ENCODE measurements at regions not wholly inside any gene's neighbourhood (a gene's known extent, or its start where the extent isn't known, plus 50 kb on each side); places are given as distances from the start of the nearest gene placed in this dataset.
"Not testable (repeated sequence)": the region's sequence is repeated elsewhere in the genome, so short reads cannot be mapped to it uniquely, and the experiment has no call there.

DNA sequence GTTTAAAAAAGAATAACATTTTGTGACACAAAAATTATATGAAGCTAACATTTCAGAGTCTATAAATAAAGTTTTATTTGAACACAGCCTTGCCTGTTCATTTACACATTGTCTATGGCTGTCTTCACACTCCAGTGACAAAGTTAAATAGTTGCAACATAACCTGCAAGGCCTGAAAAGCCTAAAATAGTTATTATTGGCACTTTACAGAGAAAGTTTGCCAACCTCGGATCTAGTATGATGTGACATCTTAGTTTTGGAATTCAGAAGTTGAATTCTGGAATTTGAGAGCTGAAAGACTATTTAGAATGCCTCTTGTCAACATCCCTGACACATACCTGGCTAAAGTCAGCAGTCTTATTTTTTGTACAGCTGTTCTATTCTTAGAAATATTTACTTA, 68.3 kb downstream of the DYRK2 start:
- DNase-seq (ENCODE audit: low read depth in 2 of 2): no peak

GRCh38 chr12:67719303-67719702, 70.8 kb downstream of the DYRK2 start:
- DNase-seq (ENCODE audit: low read depth in 2 of 2): not testable (repeated sequence)

GRCh38 chr12:67720351-67720856, 71.9 kb downstream of the DYRK2 start:
- DNase-seq (ENCODE audit: low read depth in 2 of 2): no peak

DNA sequence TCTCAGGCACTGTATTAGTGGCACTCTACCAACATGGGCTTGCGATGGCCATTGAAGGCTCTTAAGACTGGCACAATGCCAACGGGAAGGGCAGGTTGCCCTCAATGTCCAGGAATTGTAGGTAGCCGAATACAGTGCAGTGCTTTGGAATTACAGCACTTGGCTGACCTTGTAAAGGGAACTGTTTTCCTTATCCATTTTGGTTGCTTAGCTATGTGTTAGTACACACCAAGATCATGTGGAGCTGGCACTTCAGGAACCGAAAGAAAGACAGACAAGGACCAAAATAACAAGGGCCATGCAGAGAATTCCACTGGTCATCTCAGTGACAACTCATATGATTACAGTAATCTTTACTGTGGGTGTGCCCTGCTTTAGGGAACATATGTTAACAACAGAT, 72.7 kb downstream of the DYRK2 start:
- DNase-seq (ENCODE audit: low read depth in 2 of 2): no peak

DNA sequence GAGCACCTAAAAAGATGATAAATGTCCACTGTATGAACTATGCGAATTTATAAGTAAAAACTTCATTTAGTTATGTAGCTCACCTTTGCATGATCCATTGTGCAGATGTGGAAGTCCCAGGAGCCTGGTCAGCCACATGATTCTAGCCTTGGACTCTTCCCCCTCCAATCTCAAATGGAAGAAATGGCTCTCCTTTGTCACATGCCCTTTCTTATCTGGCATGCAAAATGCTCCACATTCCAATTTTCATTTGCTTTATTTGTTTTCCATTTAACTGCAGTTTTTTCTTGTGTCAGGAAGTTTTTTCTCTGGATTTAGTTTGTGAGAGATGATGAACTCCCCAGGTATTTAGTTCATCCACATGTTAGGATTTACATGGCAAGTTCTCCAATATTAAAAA, 73.8 kb downstream of the DYRK2 start:
- DNase-seq (ENCODE audit: low read depth in 2 of 2): no peak

GRCh38 chr12:67726868-67727267, 78.3 kb downstream of the DYRK2 start:
- DNase-seq (ENCODE audit: low read depth in 2 of 2): no peak

- DNase-seq (ENCODE audit: low read depth in 2 of 2): no peak
Observed at GRCh38 chr12:67727702-67728666, 79.4 kb downstream of the DYRK2 start.

- no peak for DNase-seq (ENCODE audit: low read depth in 2 of 2)
Observed at GRCh38 chr12:67732857-67733256, 84.3 kb downstream of the DYRK2 start.

DNA sequence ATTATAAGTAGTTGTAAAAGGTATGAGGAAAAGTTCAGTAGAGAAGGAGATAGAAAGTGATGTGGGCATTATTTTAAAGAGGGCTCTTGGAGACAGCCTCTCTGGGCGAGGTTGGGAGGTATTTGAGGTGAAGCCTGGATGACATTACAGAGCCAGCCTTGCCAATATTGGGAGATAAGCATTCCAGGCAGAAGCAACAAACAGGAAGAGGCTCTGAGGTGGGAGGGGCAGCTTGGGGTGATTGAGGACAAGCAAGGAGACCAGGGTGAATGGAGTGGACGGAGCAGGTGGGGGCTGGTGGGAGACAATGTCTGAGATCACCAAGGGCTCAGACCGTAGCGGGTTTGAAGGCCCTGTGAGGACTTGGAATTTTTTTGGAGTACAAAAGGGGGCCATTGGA, 87.3 kb downstream of the DYRK2 start:
- DNase-seq (ENCODE audit: low read depth in 2 of 2): no peak

DNA sequence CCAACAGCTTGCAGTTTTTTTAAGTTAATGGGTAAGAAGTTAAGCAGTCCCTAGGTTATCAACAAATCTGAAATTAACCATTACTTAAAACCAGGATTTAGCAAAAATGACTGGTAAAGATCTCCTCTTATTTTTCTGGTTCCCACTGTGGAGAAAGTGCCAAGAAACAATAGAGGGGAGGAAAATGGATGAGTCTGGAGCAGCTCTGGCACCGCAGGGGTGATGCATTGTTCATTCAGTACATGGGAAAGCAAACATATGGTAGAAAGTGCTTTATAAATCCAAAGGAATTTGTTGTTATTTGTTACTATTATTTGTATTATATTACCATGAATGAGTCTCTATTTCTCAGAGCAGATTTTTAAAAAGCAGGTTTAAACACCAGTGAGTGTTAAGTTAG, 92.2 kb downstream of the DYRK2 start:
- no peak for DNase-seq (ENCODE audit: low read depth in 2 of 2)

- no peak for DNase-seq (ENCODE audit: low read depth in 2 of 2)
Observed at GRCh38 chr12:67741270-67741669, 92.7 kb downstream of the DYRK2 start.

GRCh38 chr12:67742461-67742860, 93.9 kb downstream of the DYRK2 start:
- DNase-seq (ENCODE audit: low read depth in 2 of 2): no peak

- no peak for DNase-seq (ENCODE audit: low read depth in 2 of 2)
Observed at GRCh38 chr12:67747869-67748742, 99.6 kb downstream of the DYRK2 start.

GRCh38 chr12:67748743-67749040, 100.1 kb downstream of the DYRK2 start:
- DNase-seq (ENCODE audit: low read depth in 2 of 2): no peak

GRCh38 chr12:67750513-67751183, 102.1 kb downstream of the DYRK2 start:
- no peak for DNase-seq (ENCODE audit: low read depth in 2 of 2)

DNA sequence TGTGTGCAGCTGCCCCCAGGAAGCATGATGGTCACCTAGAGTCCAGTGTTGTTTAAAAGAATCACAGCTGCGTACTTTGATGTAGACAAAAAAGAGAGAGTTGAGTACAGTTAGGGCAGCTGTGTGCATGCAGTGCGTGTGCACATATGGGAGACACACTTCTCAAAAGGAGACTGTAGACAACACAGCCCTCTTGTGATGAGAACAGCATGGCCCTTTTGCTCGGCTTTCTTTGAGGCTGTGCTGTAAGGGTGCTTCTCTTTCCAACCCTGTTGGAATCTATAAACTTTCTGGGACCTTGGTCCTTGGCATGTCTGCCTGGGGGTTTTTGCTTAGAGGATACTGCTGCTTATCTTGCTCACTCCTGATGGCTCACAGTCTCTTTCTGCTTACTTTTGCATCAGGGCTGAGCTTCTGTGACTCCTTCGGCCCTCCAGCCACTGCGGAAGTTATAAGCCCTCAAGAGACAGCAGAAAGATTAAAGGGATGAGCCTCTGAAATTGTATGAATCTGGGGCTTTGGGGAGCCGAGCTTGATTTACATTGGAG, 102.9 kb downstream of the DYRK2 start:
- DNase-seq (ENCODE audit: low read depth in 2 of 2): no peak

GRCh38 chr12:67752226-67752732, 103.7 kb downstream of the DYRK2 start:
- no peak for DNase-seq (ENCODE audit: low read depth in 2 of 2)

DNA sequence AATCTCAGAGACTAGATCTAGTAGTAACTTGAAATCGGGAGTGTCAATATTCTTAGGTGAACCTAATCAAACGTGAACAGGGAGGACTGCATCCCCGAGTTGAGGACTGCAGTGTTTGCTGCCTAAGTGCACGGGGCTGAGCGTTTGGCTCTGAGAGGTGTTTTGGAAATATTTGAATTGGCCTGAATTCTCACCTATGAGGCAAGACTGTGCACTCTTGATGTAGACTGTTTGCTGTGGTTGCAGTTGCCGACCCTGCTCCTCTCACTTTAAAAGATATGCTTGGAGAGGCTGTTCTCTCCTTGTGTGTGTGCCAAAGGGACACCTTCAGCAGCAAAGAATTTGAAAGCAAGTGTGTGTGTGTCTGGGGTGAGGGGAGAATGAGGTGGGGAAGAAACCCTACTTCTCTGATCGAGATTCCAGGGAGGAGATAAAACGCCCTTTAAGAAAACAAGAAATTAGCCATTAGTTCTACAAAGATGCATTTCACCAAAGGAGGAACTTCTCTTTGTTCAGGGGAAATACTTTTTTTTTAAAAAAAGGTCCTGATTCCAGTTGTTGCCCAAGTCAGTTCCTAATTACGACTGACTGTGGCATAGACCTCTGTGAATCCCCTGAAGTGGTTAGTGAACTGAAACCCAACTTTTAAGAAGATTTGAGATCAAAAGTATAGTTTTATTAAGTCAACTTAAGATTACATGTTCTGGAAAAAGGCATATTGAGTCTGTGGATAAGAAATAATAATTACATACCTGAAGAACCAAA, 106.6 kb downstream of the DYRK2 start:
- no peak for DNase-seq (ENCODE audit: low read depth in 2 of 2)

DNA sequence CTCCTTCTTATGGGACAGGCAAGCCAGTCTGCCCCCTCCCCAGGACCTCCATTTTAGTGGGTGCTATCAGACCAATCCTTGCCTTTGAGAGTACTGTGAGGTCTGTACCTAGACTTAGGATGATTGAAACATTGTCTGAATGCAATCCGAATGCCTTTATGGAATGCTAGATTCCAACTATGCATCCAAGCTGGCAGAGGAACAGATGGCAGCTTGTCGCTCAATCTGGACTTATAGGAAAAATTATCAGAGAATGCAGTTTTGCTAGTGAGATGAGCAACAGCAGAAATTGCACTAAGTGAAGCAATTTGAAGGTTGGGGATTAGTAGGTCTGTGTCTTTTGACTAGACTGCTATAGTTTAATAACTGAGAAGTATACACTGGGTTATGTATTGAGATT, 109.1 kb downstream of the DYRK2 start:
- no peak for DNase-seq (ENCODE audit: low read depth in 2 of 2)

- no peak for DNase-seq (ENCODE audit: low read depth in 2 of 2)
Observed at GRCh38 chr12:67758119-67758518, 109.6 kb downstream of the DYRK2 start.

DNA sequence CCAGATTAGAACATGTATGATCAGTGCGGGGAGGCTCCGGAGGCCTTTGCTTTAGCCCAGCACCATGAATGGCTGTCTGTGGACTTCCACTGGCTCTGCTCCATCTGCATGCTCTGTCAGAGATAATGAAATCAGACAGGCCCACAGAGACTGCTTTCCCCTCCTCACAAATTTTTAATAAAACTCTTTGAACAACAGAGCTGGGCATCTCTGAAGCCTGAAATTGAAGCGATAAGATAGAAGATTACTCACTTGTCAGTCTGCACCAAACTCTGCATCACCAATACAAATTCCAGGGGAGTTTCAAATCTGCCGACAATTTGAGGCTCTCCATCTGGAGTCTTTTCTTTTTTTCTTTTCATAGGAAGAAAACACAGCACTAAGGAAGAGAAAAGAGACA, 110.0 kb downstream of the DYRK2 start:
- no peak for DNase-seq (ENCODE audit: low read depth in 2 of 2)
